ENCODE measurements at regions not wholly inside any gene's neighbourhood (a gene's known extent, or its start where the extent isn't known, plus 50 kb on each side); places are given as distances from the start of the nearest gene placed in this dataset.
A peak's percentile ranks its signal among the peaks of the same experiment; 100 is the strongest.

- 10 to 53% methylated on average over 3 of the region's 3 CpGs for WGBS, 2 donors
- H3K27me3 ChIP-seq, result no peaks in the 10 kb centered on the region
- H3K4me1 ChIP-seq, result no peaks in the 10 kb centered on the region
- TF ChIP-seq CTCF (IDR thresholded peaks at IDR 0.05), result no peak
- no peak for TF ChIP-seq POLR2AphosphoS5 (IDR thresholded peaks at IDR 0.05)
- TF ChIP-seq EP300 (IDR thresholded peaks at IDR 0.05), result no peak
- no peak for TF ChIP-seq POLR2A (IDR thresholded peaks at IDR 0.05)
- peaks cover 0 to 4% (median 4%) of the 10 kb centered on the region in 4 donors for H3K9me3 ChIP-seq
- H3K36me3 ChIP-seq, result no peaks in the 10 kb centered on the region
- DNase-seq, result no peak
- no peak overlapping the region for H3K4me3 ChIP-seq
- ATAC-seq (ENCODE audit: low FRiP score in 2 of 2), result no peak
- H3K27ac ChIP-seq, result no peak overlapping the region
Measured at GRCh38 chr21:24023402-24023801, 1583.9 kb downstream of the MRPL39 start.

GRCh38 chr21:24014381-24014780 lies 1592.9 kb downstream of the MRPL39 start:
- 73 to 91% methylated on average over 1 of the region's 1 CpG for WGBS, 2 donors
- no peaks in the 10 kb centered on the region for H3K9me3 ChIP-seq
- H3K4me3 ChIP-seq, result no peak overlapping the region
- no peak for ATAC-seq (ENCODE audit: low FRiP score in 2 of 2)
- DNase-seq, result no peak
- TF ChIP-seq POLR2A (IDR thresholded peaks at IDR 0.05), result no peak
- TF ChIP-seq EP300 (IDR thresholded peaks at IDR 0.05), result no peak
- peak in 2 of 6 experiments; percentile 11 to 27 for TF ChIP-seq CTCF (IDR thresholded peaks at IDR 0.05)
- TF ChIP-seq POLR2AphosphoS5 (IDR thresholded peaks at IDR 0.05), result no peak
- H3K4me1 ChIP-seq, result no peaks in the 10 kb centered on the region
- H3K36me3 ChIP-seq, result no peaks in the 10 kb centered on the region
- no peak overlapping the region for H3K27ac ChIP-seq
- no peaks in the 10 kb centered on the region for H3K27me3 ChIP-seq

GRCh38 chr21:24011087-24011486 lies 1596.2 kb downstream of the MRPL39 start:
- Histone ChIP-seq H3K27me3 (no peaks in the 10 kb centered on the region), H3K36me3 (no peaks in the 10 kb centered on the region), H3K27ac (no peak overlapping the region), H3K9me3 (no peaks in the 10 kb centered on the region), H3K4me3 (no peak overlapping the region), H3K4me1 (no peaks in the 10 kb centered on the region)
- TF ChIP-seq POLR2A (IDR thresholded peaks at IDR 0.05) (no peak), CTCF (IDR thresholded peaks at IDR 0.05) (no peak), EP300 (IDR thresholded peaks at IDR 0.05) (no peak), POLR2AphosphoS5 (IDR thresholded peaks at IDR 0.05) (no peak)
- DNase-seq, result no peak
- 83 to 97% methylated on average over 3 to 5 of the region's 5 CpGs for WGBS, 2 donors
- peak in 1 of 2 donors; percentile 30 for ATAC-seq (ENCODE audit: low FRiP score in 2 of 2)

- no peak overlapping the region for H3K4me3 ChIP-seq
- TF ChIP-seq POLR2AphosphoS5 (IDR thresholded peaks at IDR 0.05) (no peak), EP300 (IDR thresholded peaks at IDR 0.05) (no peak), POLR2A (IDR thresholded peaks at IDR 0.05) (no peak), CTCF (IDR thresholded peaks at IDR 0.05) (no peak)
- H3K27me3 ChIP-seq, result no peaks in the 10 kb centered on the region
- DNase-seq (no peak), ATAC-seq (ENCODE audit: low FRiP score in 2 of 2) (no peak)
- no peaks in the 10 kb centered on the region for H3K9me3 ChIP-seq
- WGBS, 2 donors, result 77 to 84% methylated on average over 5 of the region's 5 CpGs
- no peaks in the 10 kb centered on the region for H3K36me3 ChIP-seq
- H3K4me1 ChIP-seq, result no peaks in the 10 kb centered on the region
- no peak overlapping the region for H3K27ac ChIP-seq
Measured at GRCh38 chr21:24007592-24007991, 1599.7 kb downstream of the MRPL39 start.

- Histone ChIP-seq H3K27ac (no peak overlapping the region), H3K36me3 (no peaks in the 10 kb centered on the region), H3K27me3 (no peaks in the 10 kb centered on the region), H3K9me3 (no peaks in the 10 kb centered on the region), H3K4me3 (no peak overlapping the region), H3K4me1 (no peaks in the 10 kb centered on the region)
- TF ChIP-seq POLR2AphosphoS5 (IDR thresholded peaks at IDR 0.05), result no peak
- no peak for TF ChIP-seq EP300 (IDR thresholded peaks at IDR 0.05)
- no peak for TF ChIP-seq CTCF (IDR thresholded peaks at IDR 0.05)
- no peak for ATAC-seq (ENCODE audit: low FRiP score in 2 of 2)
- no peak for DNase-seq
Measured at GRCh38 chr21:23986987-23987386, 1620.3 kb downstream of the MRPL39 start.
